D721Med (cell line): ENCODE measurements at regions not wholly inside any gene's neighbourhood (a gene's known extent, or its start where the extent isn't known, plus 50 kb on each side); places are given as distances from the start of the nearest gene placed in this dataset.

ENCODE experiments used
- DNase-seq: peaks from one replicate; pipeline ENCODE4 v3.0.0; 2011; ENCODE audit warnings: low spot score; ENCODE audit not compliant: insufficient read length
- FAIRE-seq: peaks from 2 replicates; lab custom pipeline; 2011; peaks lifted over from hg19 to GRCh38; lab: Jason Lieb, UNC
- TF ChIP-seq, protein P1 (sequence below): IDR thresholded peaks from 2 replicates; pipeline ENCODE4 v1.5.1; 2012; ENCODE audit warnings: mild to moderate bottlenecking, control low read depth; ENCODE audit not compliant: insufficient read depth; ENCODE audit errors: missing control alignments

DNA sequence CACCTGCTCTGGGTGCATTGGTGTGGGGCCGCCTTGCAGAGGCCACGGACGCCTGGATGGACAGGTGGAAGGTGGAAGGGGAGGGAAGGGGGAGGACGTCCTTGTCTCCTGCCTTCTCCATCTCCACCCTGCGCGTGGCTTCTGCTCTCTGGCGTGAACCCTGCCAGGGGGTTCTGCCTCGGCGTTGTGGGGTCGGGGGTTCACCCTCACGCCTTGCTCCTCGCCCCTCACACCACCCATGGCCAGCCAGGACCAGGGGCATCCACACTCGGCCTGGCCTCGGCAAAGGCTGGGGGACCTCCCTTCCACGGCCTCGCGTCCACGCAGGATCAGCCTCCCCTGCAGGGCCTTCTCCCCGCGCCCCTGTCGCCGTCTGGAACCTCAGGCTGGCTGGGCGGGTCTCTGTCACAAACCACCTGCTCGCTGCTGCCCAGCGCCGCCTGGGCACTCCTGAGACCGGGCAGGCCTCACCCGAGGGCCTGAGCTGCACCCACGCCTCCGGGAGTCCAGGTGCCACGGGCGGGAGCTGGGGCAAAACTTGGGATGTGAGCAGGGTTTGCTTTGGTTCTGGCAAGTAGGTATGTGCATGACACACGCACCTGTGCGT lies 655.9 kb downstream of the GALR1 start:
- FAIRE-seq (no peak), DNase-seq (no peak)
- TF ChIP-seq, protein P1, sequence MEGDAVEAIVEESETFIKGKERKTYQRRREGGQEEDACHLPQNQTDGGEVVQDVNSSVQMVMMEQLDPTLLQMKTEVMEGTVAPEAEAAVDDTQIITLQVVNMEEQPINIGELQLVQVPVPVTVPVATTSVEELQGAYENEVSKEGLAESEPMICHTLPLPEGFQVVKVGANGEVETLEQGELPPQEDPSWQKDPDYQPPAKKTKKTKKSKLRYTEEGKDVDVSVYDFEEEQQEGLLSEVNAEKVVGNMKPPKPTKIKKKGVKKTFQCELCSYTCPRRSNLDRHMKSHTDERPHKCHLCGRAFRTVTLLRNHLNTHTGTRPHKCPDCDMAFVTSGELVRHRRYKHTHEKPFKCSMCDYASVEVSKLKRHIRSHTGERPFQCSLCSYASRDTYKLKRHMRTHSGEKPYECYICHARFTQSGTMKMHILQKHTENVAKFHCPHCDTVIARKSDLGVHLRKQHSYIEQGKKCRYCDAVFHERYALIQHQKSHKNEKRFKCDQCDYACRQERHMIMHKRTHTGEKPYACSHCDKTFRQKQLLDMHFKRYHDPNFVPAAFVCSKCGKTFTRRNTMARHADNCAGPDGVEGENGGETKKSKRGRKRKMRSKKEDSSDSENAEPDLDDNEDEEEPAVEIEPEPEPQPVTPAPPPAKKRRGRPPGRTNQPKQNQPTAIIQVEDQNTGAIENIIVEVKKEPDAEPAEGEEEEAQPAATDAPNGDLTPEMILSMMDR, result no peak

- DNase-seq (no peak), FAIRE-seq (peak; percentile 16)
- TF ChIP-seq, protein P1, result no peak
Measured at GRCh38 chr18:77906103-77906892, 656.6 kb downstream of the GALR1 start.

DNA sequence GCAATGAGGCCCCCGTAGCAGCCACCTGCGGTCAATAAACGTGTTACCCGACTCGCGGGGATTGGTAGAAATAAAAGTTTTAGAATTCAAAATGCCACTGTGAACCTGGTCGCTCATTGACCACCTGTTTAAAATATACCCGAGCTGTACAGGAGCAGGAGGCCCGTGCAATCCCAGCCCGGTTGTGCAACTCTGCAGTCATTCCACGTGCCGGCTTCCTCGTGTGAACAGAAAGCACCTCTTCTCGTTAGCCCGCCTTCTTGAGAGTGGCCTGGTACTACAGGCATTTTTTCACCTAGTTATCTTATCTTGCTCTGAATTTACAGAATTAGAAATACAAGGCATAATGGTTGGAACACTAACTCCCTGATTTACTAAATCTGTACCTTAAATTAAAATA lies 660.7 kb downstream of the GALR1 start:
- FAIRE-seq (no peak), DNase-seq (no peak)
- TF ChIP-seq, protein P1, result no peak

DNA sequence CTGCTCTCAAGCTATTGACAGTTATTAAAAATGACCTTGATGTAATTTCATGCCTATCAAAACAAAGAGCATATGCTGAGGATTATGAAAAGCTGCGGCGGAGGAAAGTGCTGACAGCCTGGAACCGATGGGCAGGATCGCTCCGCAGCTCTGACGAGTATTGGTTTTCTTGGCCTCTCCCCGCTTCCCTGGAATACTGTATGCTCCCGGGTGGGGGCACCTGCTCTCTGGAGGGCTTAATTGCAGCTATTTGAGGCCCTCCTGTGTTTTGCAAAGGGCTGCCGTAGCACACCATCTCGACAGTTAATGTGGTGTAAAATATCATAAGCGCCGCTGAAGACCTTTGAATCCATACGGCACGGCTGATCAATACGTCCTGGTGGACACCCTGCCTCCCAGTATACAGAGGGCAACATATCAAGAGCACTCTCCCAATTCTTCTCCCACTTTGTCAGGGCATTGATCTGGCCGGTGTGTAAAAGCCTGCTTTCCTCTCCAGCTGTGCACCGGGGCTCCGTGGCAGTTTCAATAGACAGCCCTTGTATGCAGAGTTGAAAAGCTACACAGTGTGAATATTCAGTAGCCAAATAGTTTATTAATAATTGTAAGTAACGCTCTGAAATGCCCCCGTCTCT lies 662.4 kb downstream of the GALR1 start:
- no peak for DNase-seq
- TF ChIP-seq, protein P1, result no peak
- FAIRE-seq, result no peak

DNA sequence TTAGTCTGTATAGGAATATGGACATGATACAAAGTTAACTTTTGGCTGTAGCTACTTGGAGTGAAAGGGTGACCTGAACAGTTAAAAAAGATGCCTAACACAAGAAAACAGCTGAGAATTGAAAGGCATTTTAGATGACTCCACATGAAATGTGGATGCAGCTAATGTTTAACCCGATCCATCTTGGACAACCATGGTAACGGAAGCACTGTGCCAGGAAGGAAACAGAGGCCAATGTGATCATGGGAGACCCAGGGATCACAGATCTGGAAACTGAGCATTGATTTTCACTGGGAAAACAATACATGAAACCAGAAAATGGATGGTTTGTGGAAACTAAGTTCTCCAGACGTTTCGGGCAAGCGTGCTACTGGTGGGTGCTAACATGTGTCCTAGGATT lies 669.1 kb downstream of the GALR1 start:
- TF ChIP-seq, protein P1, result no peak
- FAIRE-seq, result no peak
- no peak for DNase-seq

DNA sequence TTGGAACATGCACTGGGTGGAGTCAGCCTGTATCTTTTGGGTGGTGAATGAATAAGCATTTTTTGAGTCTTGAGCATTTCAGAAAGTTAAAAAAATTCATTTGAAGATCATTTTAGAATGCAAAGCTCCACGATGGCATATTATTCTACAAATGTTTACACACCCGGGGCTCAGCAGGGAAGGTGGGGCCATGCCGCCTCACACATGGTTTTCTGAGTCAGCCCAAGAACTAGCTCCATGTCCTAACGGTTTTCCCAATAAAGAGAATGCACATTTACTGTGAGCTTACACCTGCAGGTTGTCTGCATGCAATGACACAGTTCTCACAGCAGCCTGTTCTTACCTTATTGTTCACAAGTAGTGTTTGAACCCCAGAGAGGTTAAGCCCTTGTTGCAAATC lies 670.3 kb downstream of the GALR1 start:
- TF ChIP-seq, protein P1, result no peak
- DNase-seq, result no peak
- FAIRE-seq, result no peak
